G401.6 (cell line): ENCODE measurements at regions not wholly inside any gene's neighbourhood (a gene's known extent, or its start where the extent isn't known, plus 50 kb on each side); places are given as distances from the start of the nearest gene placed in this dataset.

ENCODE experiments used
- FAIRE-seq: peaks from 2 replicates; lab custom pipeline; 2012; peaks lifted over from hg19 to GRCh38; lab: Jason Lieb, UNC

GRCh38 chr3:148315756-148316155, 381.9 kb upstream of the AGTR1 start:
- no peak for FAIRE-seq

- FAIRE-seq: no peak
Measured at GRCh38 chr3:148318240-148318639, 379.5 kb upstream of the AGTR1 start.

DNA sequence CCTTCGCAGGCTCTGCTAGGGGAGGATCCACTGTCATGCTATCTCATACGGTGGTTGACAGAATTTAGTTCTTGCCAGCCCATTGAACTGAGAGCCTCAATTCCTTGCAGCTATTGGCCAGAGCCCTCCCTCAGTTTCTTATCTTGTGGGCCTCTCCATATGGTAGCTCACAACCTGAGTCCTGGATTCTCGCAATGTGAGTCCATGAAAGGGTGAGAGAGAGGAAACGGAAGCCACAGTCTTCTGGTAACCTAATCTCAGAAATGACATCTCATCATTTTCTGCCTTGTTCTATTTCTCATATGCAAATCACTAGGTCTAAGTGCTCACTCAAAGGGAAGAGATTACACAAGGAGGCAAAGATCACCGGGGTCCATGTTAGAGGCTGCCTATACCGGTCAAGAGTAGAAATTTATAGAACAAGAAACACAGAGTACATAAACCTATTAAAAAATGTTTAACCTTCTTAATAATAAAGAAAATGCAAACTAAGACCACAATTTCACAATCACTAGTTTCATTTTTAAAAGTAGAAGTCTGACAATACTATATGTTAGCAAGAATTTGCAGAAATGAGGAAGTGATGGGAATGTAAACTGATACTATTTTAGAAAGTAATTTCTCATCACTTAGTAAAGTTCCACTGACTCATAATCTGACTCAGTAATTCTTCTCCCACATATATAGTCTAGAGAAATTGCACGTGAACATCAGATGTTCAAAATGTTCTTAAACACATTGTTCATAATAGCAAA, 378.4 kb upstream of the AGTR1 start:
- no peak for FAIRE-seq

GRCh38 chr3:148319960-148320359, 377.7 kb upstream of the AGTR1 start:
- no peak for FAIRE-seq

GRCh38 chr3:148329481-148330235, 368.0 kb upstream of the AGTR1 start:
- peak; percentile 57 for FAIRE-seq

- FAIRE-seq: no peak
Measured at GRCh38 chr3:148330542-148330941, 367.2 kb upstream of the AGTR1 start.

GRCh38 chr3:148331081-148331846, 366.4 kb upstream of the AGTR1 start:
- FAIRE-seq: no peak

GRCh38 chr3:148332509-148332908, 365.2 kb upstream of the AGTR1 start:
- no peak for FAIRE-seq

DNA sequence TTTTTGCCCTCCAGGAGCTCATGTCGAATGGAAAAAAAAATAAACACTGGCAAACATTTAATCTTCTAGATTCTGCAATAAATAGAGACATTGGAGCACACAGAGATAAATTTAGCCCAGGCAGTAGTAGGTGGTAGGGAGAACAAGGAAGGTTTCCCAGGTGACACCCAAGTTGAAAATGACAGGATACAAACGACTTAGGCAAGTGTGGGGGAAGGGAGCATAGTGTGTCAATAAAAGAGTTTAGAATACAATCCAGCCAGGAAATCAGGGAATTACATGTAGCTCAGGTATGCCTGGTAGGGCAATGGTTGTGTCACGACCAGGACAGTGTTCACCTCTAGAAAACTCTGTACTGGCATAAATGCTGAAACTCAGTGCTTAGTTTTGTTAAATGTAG, 364.6 kb upstream of the AGTR1 start:
- no peak for FAIRE-seq

GRCh38 chr3:148335612-148336011, 362.1 kb upstream of the AGTR1 start:
- no peak for FAIRE-seq

DNA sequence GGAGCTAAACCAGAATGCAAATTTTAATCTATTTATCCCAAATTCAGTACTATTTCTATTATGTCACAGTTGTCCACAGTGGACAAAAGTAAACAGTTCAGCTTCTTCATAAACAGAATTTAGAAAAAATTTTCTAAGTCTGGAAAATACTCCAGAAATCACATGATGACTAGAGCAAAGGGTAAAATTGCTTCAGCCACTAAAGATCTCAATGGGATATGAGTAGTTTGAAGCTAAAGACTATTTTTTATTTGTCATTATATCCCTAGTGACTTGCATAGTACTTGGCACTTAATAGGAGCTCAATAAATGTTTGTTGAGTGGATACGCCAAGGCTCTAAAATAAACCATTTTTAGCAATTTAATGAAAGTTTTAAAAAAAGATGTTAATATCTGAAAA, 354.3 kb upstream of the AGTR1 start:
- no peak for FAIRE-seq

- no peak for FAIRE-seq
Measured at GRCh38 chr3:148344521-148344920, 353.2 kb upstream of the AGTR1 start.

DNA sequence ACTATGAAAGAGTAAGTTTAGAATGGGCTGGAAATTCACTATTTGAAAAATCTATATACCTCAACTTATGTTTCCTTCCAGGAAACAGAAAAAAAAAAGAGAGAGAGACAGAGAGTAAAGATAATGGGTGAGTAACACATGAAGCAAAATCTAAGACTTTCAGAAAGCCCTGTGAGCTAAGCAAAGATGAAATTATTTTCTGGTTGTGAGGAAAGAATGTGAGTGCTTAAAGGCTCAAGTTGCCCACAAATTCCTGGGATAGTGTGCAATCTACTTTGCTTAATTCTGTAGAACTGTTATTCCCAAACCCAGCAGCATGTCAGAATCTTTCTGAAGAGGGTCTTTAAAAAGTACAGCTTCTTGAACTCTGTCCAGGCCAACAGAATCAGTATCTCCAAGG, 337.7 kb upstream of the AGTR1 start:
- no peak for FAIRE-seq

- no peak for FAIRE-seq
Measured at GRCh38 chr3:148366743-148367410, 330.8 kb upstream of the AGTR1 start.

GRCh38 chr3:148367756-148368155, 329.9 kb upstream of the AGTR1 start:
- no peak for FAIRE-seq

DNA sequence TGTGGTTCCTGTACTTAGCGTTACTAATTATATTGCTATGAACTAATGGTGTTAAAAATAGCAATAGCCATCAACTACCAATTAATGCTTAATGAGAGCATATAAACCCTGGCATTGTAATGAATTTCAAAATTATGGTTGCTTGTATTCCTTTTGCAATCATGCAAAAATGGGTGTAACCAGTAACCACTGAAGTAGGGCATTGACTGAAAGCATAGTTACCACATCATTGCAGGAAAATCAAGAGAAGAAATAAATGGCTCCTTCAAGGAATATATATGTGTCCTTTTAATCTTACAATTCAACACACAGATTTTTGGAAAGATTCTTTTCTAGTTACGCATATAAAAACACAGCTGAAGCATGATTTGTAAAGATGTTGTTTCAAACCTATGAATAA, 328.3 kb upstream of the AGTR1 start:
- FAIRE-seq: no peak

- no peak for FAIRE-seq
Measured at GRCh38 chr3:148372206-148372875, 325.4 kb upstream of the AGTR1 start.

- peak; percentile 3 for FAIRE-seq
Measured at GRCh38 chr3:148373961-148374360, 323.7 kb upstream of the AGTR1 start.

- FAIRE-seq: peak; percentile 83
Measured at GRCh38 chr3:148379763-148380382, 317.8 kb upstream of the AGTR1 start.

DNA sequence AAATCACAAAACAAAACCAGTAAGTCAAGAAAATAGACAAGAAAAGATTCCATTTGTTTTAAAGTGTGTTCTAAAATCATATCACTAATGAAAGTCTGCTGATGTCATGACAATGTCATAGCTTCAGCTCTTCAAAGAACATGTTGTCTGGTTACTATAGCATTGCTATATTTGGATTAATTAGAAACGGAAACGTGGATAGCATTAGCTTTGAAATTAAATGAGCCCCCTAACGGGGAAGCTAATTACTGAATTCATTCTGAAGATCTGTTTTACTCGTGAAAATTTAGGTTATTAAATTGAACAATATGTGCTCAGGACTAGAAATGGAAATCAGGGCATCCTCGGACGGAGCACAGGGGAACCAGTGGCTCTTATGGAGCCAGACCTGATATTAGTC, 316.7 kb upstream of the AGTR1 start:
- no peak for FAIRE-seq

DNA sequence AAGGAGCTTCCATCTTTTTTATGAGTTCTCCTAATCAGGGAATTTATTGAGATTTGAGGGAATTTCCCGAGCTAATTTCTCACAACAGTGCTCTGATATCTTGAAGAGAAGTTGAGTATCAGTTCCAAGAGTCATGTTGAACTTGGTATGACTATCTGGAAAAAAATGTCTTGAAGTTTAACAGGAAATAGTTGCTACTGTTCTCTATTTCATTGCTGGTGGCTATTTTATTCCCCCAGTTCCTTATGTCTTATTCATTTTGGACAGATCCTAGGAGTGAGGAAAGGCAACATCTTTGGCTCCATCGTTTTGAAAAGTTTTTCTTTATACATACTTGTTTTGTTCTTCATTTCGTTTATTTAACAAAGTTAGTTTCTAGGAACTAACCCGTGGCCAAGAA, 307.8 kb upstream of the AGTR1 start:
- FAIRE-seq: no peak

DNA sequence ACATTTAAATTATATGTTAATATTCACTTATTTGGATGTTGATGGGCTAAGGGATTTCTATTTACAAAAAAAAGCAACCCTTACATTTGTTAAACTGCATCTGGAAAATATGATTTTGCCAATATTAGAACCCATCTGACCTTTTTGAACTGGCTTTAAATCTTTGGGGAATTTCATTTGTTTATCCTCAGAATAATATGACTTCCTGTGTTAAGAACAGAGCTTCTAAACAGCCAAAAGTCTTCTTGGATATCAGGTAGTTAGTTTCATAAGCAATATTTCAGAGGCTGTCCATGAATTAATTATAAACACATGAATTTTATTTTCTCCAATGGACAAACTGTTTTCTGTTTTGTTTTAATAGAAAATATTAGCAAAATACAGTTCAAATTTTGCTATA, 301.9 kb upstream of the AGTR1 start:
- FAIRE-seq: no peak
